Caco-2 (cell line): ENCODE measurements at regions not wholly inside any gene's neighbourhood (a gene's known extent, or its start where the extent isn't known, plus 50 kb on each side); places are given as distances from the start of the nearest gene placed in this dataset.

Experiments
- BruUV-seq: library from RNA; stranded (reverse); fragments of 400-500 nt; replicated peaks from 2 replicates; lab custom pipeline; 2021; lab: Mats Ljungman, UMichigan
- CTCF ChIA-PET: fragments of 300-600 bp; sonication (Branson Sonifier 250); formaldehyde crosslinking; loops from one replicate; lab custom pipeline; 2022; ENCODE audit warnings: antibody characterized with exemption; lab: Charles Lee
- POLR2A ChIA-PET: fragments of 300-600 bp; sonication (Branson Sonifier 250); formaldehyde crosslinking; loops from one replicate; lab custom pipeline; 2022; ENCODE audit warnings: antibody characterized with exemption; lab: Charles Lee
- DNase-seq, 2 experiments: peaks; one replicate each; pipeline versions ENCODE4 v3.0.0 to v3.0.0-alpha.2; 2020 to 2022
- H3K27me3 ChIP-seq: replicated peaks from 2 replicates; pipeline ENCODE4 v1.6.0; 2011; ENCODE audit warnings: low read length; ENCODE audit not compliant: control insufficient read depth, insufficient read depth
- H3K36me3 ChIP-seq: 2 replicates; pipeline ENCODE4 v1.5.1; 2011; ENCODE audit warnings: low read length; ENCODE audit not compliant: control insufficient read depth, insufficient read depth
- H3K4me1 ChIP-seq: fragments of 250-450 bp; sonication (Bioruptor Pico); 2 replicates; pipeline ENCODE4 v1.5.1; 2020; ENCODE audit warnings: mild to moderate bottlenecking
- H3K4me3 ChIP-seq: 2 replicates; pipeline ENCODE4 v1.5.1; 2011; ENCODE audit warnings: low read depth, mild to moderate bottlenecking, control low read depth, low read length
- H3K9me3 ChIP-seq: fragments of 250-450 bp; sonication (Bioruptor Pico); 2 replicates; pipeline ENCODE4 v1.5.1; 2020; ENCODE audit warnings: mild to moderate bottlenecking, moderate library complexity
- H3K27ac Mint-ChIP-seq: one replicate; pipeline ENCODE4 v1.8.0; 2022; ENCODE audit warnings: mixed read lengths; ENCODE audit not compliant: unreplicated experiment
- H3K27me3 Mint-ChIP-seq: one replicate; pipeline ENCODE4 v1.8.0; 2022; ENCODE audit warnings: mixed read lengths; ENCODE audit not compliant: insufficient read depth, unreplicated experiment
- H3K36me3 Mint-ChIP-seq: one replicate; pipeline ENCODE4 v1.8.0; 2022; ENCODE audit warnings: mild to moderate bottlenecking, mixed read lengths; ENCODE audit not compliant: insufficient read depth, unreplicated experiment
- H3K4me1 Mint-ChIP-seq: one replicate; pipeline ENCODE4 v1.8.0; 2022; ENCODE audit warnings: low read depth, mixed read lengths; ENCODE audit not compliant: unreplicated experiment
- H3K4me3 Mint-ChIP-seq: one replicate; pipeline ENCODE4 v1.8.0; 2022; ENCODE audit warnings: mild to moderate bottlenecking, moderate library complexity, mixed read lengths; ENCODE audit not compliant: unreplicated experiment
- H3K9me3 Mint-ChIP-seq: one replicate; pipeline ENCODE4 v1.8.0; 2022; ENCODE audit warnings: mixed read lengths; ENCODE audit not compliant: unreplicated experiment
- intact Hi-C: fragments of 100-400 bp; cut with micrococcal nuclease; formaldehyde crosslinking; loops from one replicate; pipeline ENCODE4 v1.10.0; 2022; ENCODE audit not compliant: unreplicated experiment
- TF ChIP-seq, protein P1 (sequence below), 2 experiments: fragments of 200-600 bp in 1 of 2; IDR thresholded peaks; 1 replicate in 1 of 2; 2 replicates in 1 of 2; pipeline versions ENCODE4 v1.5.1 to v1.8.0; 2011 to 2022; ENCODE audit warnings: antibody characterized with exemption in 1 of 2, control low read depth in 1 of 2, inconsistent platforms in 1 of 2, low read depth in 1 of 2, low read length in 1 of 2, mild to moderate bottlenecking in 1 of 2, moderate library complexity in 1 of 2; ENCODE audit not compliant: insufficient read depth in 1 of 2, severe bottlenecking in 1 of 2, unreplicated experiment in 1 of 2

DNA sequence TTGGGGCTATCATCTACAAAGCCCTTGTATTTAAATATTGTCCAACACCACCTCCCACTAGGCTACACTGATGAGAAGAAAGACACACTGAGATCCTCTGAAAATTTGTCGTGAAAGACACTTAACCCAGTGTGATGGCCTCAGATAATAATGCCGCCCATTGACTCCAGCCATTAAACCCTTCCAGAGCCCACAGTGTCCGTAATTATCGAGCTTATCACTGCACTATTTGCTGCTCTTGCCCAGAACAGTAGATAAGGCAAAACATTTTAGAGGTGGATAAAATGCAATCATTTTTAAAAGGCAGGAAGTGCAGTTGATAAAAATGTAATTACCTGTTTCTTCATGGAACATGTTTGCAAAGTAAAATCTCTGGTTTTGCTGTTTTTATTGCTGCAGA is 121.3 kb upstream of the DDX18 start:
- TF ChIP-seq, protein P1, sequence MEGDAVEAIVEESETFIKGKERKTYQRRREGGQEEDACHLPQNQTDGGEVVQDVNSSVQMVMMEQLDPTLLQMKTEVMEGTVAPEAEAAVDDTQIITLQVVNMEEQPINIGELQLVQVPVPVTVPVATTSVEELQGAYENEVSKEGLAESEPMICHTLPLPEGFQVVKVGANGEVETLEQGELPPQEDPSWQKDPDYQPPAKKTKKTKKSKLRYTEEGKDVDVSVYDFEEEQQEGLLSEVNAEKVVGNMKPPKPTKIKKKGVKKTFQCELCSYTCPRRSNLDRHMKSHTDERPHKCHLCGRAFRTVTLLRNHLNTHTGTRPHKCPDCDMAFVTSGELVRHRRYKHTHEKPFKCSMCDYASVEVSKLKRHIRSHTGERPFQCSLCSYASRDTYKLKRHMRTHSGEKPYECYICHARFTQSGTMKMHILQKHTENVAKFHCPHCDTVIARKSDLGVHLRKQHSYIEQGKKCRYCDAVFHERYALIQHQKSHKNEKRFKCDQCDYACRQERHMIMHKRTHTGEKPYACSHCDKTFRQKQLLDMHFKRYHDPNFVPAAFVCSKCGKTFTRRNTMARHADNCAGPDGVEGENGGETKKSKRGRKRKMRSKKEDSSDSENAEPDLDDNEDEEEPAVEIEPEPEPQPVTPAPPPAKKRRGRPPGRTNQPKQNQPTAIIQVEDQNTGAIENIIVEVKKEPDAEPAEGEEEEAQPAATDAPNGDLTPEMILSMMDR (IDR thresholded peaks at IDR 0.05; ENCODE audit: insufficient read depth in 1 of 2, low read depth in 1 of 2, low read length in 1 of 2, severe bottlenecking in 1 of 2, unreplicated experiment in 1 of 2), result no peak
- no peak for DNase-seq
- no peaks in the 10 kb centered on the region for H3K4me1 ChIP-seq
- intact Hi-C loops, result no loop called here
- H3K27me3 ChIP-seq, result no peaks in the 10 kb centered on the region; the same call in 1 of the 2 replicates
- H3K36me3 ChIP-seq, result no peaks in the 10 kb centered on the region
- POLR2A ChIA-PET, result no interaction called here
- no peak overlapping the region for H3K4me3 ChIP-seq
- H3K27me3 Mint-ChIP-seq, result no peaks in the 10 kb centered on the region
- no peak overlapping the region for H3K4me3 Mint-ChIP-seq
- CTCF ChIA-PET, result no interaction called here
- H3K36me3 Mint-ChIP-seq, result no peaks in the 10 kb centered on the region
- no TSS peak for BruUV-seq
- no peak overlapping the region for H3K27ac Mint-ChIP-seq
- no peaks in the 10 kb centered on the region for H3K9me3 ChIP-seq
- no peaks in the 10 kb centered on the region for H3K4me1 Mint-ChIP-seq
- no peaks in the 10 kb centered on the region for H3K9me3 Mint-ChIP-seq

DNA sequence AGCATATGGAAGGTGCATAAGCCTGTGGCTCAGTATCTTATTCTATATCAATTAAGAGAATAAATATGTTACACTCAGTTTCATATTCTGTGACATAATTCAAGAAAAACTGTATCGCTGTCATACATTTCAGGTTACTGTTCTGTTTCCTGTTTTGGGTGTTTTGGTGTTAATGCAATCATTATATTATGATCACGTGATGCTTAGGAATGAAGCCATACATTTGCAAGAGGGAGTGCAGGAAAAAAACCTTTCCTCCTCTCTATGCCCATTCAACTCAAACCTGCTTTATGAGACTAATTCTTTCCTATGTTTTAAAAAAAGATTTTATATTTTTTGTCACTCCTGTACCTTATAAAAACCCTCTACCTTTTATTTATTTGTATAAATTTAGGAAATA is 120.8 kb upstream of the DDX18 start:
- DNase-seq, result no peak
- Mint-ChIP-seq H3K27ac (no peak overlapping the region), H3K4me1 (no peaks in the 10 kb centered on the region), H3K4me3 (no peak overlapping the region), H3K27me3 (no peaks in the 10 kb centered on the region), H3K36me3 (no peaks in the 10 kb centered on the region), H3K9me3 (no peaks in the 10 kb centered on the region)
- Histone ChIP-seq H3K9me3 (no peaks in the 10 kb centered on the region), H3K36me3 (no peaks in the 10 kb centered on the region), H3K4me1 (no peaks in the 10 kb centered on the region), H3K27me3 (no peaks in the 10 kb centered on the region; the same call in 1 of the 2 replicates), H3K4me3 (no peak overlapping the region)
- ChIA-PET POLR2A (no interaction called here), CTCF (no interaction called here)
- intact Hi-C loops, result no loop called here
- no TSS peak for BruUV-seq
- TF ChIP-seq, protein P1 (IDR thresholded peaks at IDR 0.05; ENCODE audit: insufficient read depth in 1 of 2, low read depth in 1 of 2, low read length in 1 of 2, severe bottlenecking in 1 of 2, unreplicated experiment in 1 of 2), result no peak

DNA sequence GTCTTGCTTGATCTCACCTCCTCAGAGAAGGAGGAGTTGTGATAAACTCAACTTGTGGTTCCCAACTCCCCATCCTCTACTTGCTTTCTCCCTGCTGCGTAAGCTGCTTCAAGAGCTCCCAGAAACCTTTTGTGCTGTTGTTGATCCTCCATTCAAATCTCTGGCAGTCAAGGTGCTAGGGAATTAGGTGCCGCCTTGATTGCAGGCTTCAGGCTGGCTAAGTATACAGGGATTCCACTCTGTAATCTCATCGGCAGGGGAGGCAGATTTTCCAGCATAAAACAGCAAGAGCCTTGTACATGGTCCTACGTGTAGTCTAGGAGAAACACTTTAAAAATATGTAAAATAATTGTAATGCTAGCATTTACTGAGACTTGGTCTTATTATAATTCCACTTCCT is 116.2 kb upstream of the DDX18 start:
- no peak for DNase-seq
- Histone ChIP-seq H3K4me1 (no peaks in the 10 kb centered on the region), H3K36me3 (no peaks in the 10 kb centered on the region), H3K9me3 (no peaks in the 10 kb centered on the region), H3K27me3 (no peaks in the 10 kb centered on the region), H3K4me3 (no peak overlapping the region)
- no peaks in the 10 kb centered on the region for H3K9me3 Mint-ChIP-seq
- ChIA-PET POLR2A (no interaction called here), CTCF (no interaction called here)
- H3K36me3 Mint-ChIP-seq, result no peaks in the 10 kb centered on the region
- H3K27ac Mint-ChIP-seq, result no peak overlapping the region
- no TSS peak for BruUV-seq
- no peaks in the 10 kb centered on the region for H3K27me3 Mint-ChIP-seq
- TF ChIP-seq, protein P1 (IDR thresholded peaks at IDR 0.05; ENCODE audit: insufficient read depth in 1 of 2, low read depth in 1 of 2, low read length in 1 of 2, severe bottlenecking in 1 of 2, unreplicated experiment in 1 of 2), result no peak
- H3K4me3 Mint-ChIP-seq, result no peak overlapping the region
- no peaks in the 10 kb centered on the region for H3K4me1 Mint-ChIP-seq
- intact Hi-C loops, result no loop called here
